LHCN-M2 (cell line): ENCODE measurements at regions not wholly inside any gene's neighbourhood (a gene's known extent, or its start where the extent isn't known, plus 50 kb on each side); places are given as distances from the start of the nearest gene placed in this dataset.
"Not testable (repeated sequence)": the region's sequence is repeated elsewhere in the genome, so short reads cannot be mapped to it uniquely, and the experiment has no call there.

ENCODE experiments used
- DNase-seq: peaks from one replicate; pipeline ENCODE4 v3.0.0-alpha.2; 2012; ENCODE audit warnings: low read depth

DNA sequence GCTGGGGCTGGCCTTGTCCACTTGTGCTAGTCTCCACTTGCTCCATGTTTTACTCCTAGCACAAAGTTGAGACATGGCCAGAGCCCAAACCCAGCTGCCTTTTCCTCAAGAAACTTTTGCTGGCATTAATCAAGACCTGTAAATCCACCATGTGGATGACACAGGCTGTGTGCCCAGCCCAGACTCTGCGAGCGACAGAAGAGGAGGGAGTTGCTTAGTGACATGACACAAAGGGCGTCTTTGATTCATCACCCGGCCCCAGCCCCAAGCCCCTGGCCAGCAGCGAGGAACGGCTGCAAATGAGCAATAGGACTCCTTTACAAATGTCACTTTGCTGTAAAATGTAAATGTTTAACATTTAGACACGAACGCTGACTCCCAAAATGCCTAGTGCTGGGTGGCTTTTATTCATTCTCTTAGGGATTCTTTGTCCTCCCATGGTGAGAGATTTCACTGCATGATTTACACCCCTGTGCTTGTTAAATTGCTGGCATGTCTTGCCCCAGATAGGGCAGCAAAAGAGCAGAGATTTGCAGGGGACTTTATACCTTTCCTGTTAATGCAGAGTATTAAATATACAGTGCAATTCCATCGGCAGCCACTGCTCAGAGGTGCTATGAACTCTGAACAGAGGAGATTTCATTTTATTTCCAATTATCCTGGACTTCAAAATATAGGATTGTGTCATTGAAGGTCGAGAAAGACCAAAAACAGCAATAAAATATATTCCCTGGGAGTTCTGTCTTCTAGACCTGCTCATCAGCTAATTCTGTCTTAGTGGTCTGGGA is 263.6 kb upstream of the NCAM1 start:
- no peak for DNase-seq

DNA sequence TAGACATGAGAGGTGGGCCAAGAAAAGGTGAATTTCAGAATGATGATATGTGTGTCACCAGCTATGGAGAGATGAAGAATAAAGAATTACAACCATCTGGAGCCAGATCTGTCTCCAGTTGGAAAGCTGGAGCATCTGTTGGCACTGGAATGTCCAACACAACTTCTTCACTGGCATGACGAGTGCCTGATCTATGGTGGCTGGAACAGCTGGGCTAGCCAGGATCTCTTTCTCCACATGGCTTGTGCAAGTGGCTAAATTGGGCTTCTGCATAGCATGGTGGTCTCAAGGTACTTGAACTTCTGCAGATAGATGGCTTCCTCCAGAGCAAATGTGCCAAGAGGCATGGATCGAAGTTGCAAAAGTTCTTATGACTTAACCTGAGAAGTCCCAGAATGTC is 256.1 kb upstream of the NCAM1 start:
- DNase-seq = no peak

DNA sequence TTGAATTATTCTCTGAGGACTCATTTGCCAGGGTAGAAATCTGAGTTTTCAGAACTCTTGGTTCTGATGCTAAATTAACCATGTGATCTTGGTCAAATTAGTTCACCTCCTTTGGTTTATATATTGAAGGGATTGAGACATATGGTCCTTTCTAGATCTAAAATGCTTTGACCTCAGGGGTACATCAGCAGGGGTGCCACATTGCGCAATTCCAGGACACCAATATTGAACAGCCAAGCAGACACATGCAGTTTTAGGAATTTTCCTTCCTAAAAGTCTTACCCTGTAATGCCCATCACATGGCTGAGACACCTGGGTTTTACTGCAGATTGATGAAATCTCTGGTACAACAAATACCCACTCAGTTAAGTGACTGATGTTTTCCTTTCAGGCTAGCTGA is 254.4 kb upstream of the NCAM1 start:
- DNase-seq = no peak

DNA sequence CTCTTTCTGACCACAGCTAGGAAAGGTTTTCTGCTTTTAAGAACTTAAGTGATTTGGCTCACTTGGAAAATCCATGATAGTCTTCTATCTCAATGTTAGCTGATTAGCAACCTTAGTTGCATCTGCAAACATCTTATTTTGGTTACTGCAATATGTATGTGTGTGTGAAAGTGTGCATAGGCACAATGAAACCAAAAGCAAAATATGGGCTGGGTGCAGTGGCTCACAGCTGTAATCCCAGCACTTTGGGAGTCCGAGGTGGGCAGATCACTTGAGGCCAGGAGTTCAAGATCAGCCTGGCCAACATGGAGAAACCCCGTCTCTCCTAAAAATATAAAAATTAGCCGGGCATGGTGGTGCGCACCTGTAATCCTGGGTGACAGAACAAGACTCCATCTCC is 246.9 kb upstream of the NCAM1 start:
- not testable (repeated sequence) for DNase-seq

DNA sequence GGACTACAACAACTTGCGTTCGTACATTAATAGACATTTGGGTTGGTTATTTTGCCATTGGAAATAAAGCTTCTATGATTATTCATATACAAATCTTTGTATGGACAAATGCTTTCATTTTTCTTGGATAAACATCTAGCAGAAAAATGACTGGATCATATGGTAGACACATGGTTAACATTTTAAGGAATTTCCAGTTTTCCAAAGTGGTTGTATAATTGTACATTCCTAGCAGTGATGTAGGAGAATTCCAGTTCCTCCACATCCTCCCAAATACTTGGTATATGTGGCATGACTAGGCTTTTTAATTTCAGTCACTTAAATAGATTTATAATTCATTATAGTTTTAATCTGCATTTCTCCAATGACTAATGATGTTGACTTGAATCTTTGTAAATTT is 246.2 kb upstream of the NCAM1 start:
- no peak for DNase-seq

DNA sequence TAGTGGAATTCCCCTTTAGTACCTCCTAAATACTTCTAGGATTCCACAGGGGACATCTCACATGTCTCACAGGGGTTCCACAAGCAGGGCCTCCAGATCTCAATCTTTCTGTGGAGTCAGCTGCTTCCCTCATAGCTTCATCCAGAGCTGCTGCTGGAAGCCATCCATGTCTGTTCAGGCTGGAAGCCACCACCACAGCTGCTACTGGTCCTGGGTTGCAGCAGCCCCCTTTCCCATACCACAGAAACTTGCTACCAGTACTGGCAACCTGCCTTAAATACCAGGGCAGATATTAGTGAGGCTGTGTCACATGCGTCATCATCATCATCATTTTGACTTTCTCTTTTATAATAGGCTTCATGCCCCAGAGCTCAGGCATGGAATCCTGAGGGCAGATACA is 242.7 kb upstream of the NCAM1 start:
- peak; percentile 72 for DNase-seq

DNA sequence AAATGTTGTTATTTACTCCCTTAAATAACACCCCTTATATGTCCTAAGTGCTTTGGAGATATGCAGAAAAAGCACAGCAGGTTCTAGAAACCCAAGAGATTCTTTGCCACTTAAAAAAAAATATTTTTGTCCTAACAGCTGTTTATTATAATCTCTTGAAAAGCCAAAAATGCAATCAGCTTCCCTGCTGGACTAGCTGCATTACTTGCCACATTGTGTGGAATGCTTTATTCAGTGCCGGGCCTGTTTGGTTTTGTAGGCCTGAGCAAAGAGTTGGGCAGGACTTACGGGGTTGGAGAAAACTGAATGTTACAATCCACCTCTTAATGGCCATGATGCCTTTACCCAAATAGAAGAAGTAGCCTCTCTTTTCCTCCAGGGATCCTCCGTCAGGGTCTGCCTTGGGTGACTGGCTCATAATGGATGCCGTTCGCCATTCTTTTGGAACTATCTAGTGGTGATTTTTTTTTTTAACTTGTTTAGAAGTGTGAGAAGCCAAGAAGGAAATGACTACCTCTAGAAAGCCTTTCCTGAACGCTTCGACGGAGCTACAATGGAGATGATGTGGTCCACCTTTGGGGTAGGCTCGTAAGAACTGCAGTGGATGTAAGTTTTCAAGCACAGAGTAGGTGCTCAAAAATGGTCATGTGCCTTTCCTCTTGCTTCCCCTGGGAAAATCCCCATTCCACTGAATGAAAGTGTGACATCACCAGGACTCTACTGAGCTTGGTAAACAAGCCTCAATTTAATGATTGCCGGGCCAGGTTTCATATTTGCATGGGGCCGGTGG is 241.3 kb upstream of the NCAM1 start:
- peak; percentile 12 for DNase-seq

DNA sequence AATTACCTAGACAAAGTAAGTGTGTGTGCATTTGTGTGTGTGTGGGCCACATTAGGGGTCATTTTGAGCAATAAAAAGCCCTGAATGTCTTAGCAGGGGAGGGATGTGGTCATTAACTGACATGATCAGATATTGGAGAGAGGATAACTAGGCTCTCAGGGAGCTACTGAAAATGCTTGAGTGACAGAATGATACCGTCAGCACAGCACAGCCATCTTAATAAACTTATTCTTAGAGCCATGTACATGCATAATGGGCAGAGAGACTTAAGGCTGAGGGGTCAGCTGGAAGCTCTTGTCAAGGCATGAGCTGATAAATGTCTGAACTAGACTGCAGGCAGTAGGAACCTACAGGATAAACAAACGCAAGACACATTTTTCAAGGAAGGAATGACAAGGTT is 239.1 kb upstream of the NCAM1 start:
- DNase-seq = no peak

DNA sequence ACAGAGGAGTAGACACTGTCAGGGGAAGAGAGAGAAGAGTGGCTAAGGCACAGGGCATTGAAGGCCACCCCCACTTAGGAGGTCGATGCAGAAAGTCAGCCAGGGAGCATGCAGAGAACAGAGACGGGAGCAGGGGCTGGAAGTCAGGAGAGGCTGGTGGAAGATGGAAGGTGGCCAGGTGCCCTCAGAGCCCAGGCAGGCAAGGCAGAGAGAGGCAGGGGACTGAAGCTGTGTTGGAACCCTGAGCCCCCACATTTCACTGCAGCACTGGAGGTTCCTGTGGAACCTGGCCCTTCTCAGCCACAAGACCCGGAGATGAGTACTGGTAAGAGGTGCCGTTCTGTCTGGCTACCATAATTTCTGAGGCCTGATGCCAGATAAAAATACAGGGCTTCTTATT is 238.3 kb upstream of the NCAM1 start:
- DNase-seq = no peak

DNA sequence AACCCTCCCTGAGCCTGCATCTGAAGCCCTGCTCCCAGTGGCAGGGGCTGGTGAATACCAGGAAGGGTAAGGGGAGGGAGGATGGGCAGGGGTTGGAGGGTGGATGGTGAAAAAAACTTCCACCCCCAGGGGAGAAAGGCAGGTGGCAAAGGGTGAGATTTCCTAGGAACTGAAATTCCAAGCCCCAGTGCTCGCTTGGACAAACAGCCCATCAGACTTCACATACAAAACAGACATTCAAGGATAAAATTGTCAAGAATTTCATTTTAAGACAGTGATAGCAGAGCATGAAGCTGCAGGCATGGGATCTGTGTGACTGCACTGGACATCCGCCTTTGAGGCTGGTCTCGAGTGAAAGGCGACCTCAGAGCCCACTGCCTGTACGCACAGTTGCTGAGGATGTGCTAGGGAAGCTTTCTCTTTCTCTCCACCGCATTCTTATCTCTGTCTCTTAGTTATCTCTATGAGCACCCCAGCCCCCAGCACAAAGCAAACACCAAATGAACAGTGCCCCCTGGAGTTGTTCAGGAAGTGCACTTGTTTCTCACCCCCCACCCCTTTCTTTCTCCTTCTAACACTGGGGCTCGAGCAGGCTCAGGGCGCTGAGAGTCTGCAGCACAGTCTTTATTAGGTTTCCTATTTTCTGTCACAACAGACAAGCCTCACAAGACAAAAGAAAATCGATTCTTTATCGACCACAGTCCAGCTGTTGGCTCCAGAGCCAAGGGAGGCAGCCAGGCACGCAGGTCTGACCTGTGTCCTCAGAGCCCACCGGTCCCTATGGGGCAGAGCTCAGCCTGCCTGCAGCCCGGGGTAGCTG is 237.3 kb upstream of the NCAM1 start:
- DNase-seq = no peak

DNA sequence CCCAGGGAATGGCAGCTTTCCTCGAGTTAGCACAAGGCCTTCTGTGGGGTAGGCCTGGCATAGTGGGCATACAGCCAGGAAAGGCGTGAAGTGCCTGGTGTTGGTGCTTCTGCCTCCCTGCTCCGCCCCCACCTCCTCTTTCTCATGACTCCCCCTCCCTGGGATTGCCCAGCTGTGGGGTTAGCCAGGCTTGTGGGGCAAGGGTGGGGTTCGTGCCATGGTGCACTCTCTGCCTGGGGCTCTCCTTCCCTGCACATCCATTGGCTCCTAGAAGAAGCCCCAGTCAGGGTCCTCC is 236.8 kb upstream of the NCAM1 start:
- no peak for DNase-seq

DNA sequence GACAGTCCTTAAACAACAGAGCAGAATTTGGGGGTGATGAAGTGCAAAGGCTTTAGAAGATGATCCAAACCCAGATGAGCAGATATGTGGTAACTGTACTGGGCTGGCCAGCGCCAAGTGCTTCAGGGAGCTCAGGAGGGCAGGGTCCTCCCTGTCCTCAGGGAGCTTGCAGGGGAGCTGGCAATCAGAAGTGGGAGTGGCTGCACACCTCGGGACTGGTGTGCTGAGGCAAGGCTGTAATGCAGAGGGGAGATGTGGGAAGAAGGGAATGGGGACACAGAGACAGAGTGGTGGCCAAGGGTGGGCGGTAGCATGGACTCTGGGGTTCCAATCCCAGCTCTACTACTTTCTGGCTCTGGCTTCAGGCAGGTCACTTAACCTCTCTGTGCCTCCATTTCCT is 235.6 kb upstream of the NCAM1 start:
- DNase-seq = no peak

DNA sequence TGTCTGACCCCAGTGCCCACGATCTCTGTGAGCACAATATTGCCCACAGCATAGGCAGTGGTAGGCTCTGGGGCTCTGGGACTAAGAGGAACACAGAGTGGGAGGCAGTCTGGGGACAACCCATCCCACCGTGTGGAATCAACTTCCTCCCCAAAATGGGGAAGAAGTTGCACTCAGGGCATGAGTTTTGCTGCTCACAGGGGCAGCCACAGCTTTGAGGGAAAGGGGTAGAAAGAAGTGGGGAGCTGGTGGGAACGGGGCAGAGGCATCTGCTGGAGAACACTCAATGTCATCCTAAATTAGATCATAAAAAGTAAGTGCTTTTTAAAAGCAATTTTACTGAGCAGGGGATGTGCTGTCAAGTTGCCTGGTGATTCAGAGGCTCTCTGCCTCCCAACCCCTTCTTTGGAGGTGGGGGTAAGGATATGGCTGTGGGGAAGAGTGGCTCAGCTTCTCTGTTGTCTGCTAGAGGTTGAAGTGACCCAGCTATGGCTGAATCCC is 233.8 kb upstream of the NCAM1 start:
- no peak for DNase-seq

DNA sequence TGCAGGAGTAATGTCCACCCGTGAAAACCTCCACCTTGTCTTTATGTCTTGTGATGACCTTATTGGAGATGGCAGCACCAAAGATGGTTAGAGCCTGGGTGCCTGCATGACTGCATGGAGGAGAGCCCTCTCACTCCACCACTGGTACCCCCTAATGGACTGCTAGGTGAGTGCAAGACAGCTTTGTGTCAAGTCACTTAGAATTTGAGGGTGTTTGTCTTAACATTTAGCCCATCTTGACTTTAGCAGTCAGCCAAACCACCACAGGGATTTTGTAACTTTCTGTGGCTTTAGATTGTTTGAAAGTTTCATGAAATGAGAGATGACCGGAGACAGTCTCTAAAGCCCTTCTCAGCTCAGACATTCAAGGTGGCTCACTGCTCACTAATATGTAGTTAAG is 232.9 kb upstream of the NCAM1 start:
- DNase-seq = no peak

DNA sequence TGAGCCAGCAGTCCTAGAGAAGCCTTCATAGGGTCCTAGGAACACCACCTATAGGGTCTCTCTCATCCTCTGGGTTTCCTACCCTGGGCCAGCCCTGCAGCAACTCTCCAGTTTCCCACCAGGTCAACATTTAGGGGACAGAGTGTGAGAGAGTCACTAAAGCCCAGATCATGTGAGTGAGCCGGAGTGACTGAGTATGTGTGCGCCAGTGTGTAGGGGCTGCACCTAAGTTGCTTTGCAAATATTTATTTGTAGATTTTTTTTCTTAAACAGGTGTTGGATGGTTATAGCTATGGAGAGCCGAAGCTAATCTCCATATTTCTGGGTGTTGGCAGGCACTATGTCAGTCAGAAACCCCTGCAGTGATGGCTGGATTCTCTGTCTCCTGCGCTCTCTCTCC is 232.5 kb upstream of the NCAM1 start:
- DNase-seq = no peak

DNA sequence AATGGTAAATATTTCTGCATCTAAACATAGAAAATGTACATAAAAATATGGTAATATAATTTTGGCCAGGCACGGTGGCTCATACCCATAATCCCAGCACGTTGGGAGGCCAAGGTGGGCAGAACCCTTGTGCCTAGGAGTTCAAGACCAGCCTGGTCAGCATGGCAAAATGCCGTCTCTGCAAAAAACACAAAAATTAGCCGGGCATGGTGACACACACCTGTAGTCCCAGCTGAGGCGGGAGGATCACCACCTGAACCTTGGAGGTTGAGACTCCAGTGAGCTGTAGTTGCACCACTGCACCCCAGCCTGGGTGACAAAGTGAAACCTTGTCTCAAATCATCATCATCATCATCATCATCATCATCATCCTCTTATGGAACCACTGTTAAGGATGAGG is 230.6 kb upstream of the NCAM1 start:
- DNase-seq = no peak

DNA sequence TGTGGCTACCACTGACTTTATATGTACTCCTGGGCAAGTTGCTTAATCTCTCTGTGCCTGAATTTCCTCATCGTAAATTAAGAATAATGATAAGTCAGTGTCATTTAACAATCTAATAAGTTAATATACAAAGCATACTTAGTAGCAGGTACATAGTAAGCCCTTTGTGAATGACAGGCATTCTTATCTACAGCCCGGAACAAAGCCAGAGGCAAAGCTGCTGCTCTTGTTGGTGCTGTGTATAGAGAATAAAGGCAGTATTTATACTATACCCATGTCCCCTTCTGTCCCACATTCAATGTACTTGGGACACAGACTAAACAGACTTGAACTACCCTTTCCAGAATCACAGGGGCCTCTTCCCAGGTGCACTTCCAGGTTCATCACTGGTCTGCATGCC is 229.7 kb upstream of the NCAM1 start:
- no peak for DNase-seq

DNA sequence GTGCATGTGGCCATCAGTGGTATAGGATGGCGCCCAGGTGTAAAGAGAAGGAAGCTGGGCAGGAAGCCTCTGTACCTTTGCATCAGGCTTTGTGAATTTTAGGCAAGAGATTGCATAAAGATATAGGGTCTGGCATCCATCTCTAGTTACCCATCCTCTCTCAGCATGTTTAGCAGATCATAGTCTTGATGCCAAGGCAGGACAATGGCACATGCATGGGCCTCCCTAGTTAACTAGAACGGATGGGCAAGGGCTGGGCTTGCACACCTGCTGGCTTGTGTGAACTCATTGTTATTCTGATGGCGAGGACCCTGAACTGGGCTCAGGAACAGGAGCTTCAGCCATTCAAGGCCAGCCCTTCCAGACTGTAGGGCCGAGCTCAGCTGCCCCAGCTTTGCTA is 229.2 kb upstream of the NCAM1 start:
- DNase-seq = no peak

DNA sequence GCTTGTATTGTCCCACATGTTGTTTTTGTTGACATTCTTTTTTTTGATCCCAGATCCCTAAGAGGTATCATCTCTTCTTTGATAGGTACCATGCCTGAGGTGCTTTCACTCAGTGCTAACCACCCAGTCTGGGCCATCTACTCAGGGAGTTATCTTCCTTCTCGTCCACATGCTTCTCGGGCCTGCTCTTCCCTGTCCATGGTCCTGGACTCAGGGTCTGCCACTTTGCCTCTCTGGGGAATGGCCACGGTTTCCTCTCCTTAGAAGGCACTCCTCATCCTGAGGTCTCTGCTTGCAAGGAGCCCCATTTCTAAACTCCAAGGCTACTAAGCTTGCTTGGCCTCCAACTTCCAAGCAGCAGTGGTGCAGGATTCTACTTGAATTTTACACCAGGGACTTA is 227.0 kb upstream of the NCAM1 start:
- peak; percentile 41 for DNase-seq

DNA sequence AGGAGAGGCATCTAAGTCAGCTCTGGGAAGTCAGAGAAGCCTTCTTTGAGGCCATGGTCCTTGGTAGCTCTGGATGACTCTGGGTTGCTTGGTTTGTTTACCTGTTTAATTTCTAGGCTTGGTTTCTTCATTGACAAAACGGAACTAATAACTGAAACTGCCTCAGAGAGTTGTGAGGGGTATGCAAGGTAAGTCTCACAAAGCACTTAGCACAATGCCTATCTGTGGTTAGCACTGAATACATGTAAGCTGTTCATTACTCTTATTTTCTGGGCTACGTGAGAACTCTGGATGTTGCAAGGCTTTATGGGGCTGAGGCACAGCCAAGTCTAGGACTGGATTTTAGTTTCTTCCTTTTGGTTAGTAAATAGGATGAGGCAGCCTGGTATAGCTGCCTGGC is 225.8 kb upstream of the NCAM1 start:
- DNase-seq = no peak

DNA sequence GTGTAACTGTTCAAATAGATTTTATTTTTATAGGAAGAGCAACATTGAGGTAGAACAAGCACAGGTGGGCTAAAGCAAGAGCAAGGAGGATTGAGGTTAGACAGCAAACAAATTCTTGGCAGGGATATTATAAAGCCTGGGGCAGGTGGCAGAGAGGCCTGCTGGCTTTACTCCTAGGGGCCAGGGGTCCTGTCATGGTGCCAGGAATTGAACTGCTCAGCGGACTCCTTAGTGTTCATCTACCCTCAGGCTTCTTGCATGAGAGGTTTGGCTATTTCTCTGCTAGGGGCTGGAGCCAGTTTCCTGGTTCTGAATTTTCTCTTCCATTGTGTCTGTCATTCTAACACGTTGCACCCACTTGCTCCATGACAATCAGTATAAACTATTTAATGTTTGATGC is 217.2 kb upstream of the NCAM1 start:
- no peak for DNase-seq

DNA sequence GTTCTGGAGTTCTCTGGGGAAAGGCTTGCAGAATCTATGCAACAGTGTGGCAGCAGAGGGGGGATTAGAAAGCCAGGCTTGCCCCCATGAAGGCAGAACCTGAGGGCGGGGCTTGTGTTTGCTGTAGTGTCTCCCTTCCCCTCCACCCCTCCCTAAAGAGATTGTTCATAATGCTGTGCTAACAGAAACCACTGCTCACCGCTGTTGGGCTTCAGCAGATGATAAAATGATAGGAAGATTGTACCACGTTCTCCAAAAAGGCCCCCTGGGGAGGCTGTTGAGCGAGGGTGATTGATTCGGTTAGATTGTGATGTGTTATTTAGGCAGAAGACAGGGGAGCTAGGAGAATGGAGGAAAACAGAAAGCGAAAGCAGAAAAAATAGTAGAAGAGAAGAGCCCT is 215.2 kb upstream of the NCAM1 start:
- no peak for DNase-seq

DNA sequence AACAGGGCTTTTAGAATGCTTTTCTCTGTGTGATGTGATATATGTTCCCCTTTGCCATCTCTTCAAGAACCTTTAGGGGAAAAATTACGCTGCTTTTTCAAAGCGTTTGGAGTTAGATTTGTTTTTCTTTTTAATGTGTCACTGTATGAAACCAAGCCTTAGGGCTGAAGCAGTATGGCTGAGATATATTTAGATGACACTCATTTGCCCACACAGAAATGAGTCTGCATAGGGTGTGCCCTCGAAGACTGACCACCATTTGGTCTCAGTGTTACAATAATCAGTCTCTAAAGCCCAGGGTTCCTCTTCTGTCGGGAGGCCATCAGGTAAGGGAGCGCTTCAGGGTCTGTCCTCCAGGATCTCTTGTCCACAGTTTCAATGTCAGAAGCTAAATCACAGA is 213.0 kb upstream of the NCAM1 start:
- no peak for DNase-seq
